ENCODE measurements at regions not wholly inside any gene's neighbourhood (a gene's known extent, or its start where the extent isn't known, plus 50 kb on each side); places are given as distances from the start of the nearest gene placed in this dataset.

- H3K9ac ChIP-seq (ENCODE audit: low read length), result no peak overlapping the region
- H3K4me2 ChIP-seq (ENCODE audit: low read length), result no peak overlapping the region
- H2AFZ ChIP-seq (ENCODE audit: low read length), result no peak overlapping the region
- H3K27me3 ChIP-seq (ENCODE audit: insufficient read depth, low read length), result no peaks in the 10 kb centered on the region
- H3K27ac ChIP-seq (ENCODE audit: low read depth, low read length, poor library complexity, severe bottlenecking), result no peak overlapping the region
- no peaks in the 10 kb centered on the region for H3K79me2 ChIP-seq (ENCODE audit: insufficient read depth, low read length)
- H3F3A ChIP-seq (ENCODE audit: insufficient read depth, low read length), result no peaks in the 10 kb centered on the region
- no peak for TF ChIP-seq CTCF (IDR thresholded peaks at IDR 0.05; ENCODE audit: low read length)
- TF ChIP-seq EZH2 (IDR thresholded peaks at IDR 0.05; ENCODE audit: borderline replicate concordance, low read length), result no peak
- no peaks in the 10 kb centered on the region for H4K20me1 ChIP-seq (ENCODE audit: insufficient read depth, low read length)
- H3K9me3 ChIP-seq (ENCODE audit: low read length), result no peaks in the 10 kb centered on the region
- H3K4me3 ChIP-seq (ENCODE audit: low read depth, low read length, poor library complexity, severe bottlenecking), result no peak overlapping the region
- H3K36me3 ChIP-seq (ENCODE audit: insufficient read depth, low read length), result no peaks in the 10 kb centered on the region
- no peaks in the 10 kb centered on the region for H3K4me1 ChIP-seq (ENCODE audit: insufficient read depth, low read length, severe bottlenecking)
- no peaks in the 10 kb centered on the region for H3K9me2 ChIP-seq (ENCODE audit: low read depth, low read length)
These were observed 1526.2 kb upstream of the IGFBP7 start for GRCh38 chr4:58636381-58636780.

DNA sequence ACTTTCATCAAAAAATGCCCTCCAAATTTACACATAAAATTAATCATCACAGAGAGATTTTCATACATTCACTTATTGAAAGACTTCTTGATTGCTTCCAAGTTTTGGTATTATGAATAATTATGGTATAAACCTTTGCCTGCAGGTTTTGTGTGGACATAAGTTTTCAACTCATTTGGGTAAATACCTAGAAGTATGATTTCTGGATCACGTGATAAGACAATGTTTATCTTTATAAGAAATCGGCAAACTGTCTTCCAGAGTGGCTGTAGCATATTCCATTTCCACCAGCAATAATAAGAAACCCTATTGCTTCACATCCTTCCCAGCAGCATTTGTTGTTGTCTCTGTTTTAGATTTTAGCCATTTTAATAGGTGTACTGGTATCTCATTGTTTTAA lies 1507.0 kb upstream of the IGFBP7 start:
- Histone ChIP-seq H4K20me1 (ENCODE audit: insufficient read depth, low read length) (no peaks in the 10 kb centered on the region), H3K9ac (ENCODE audit: low read length) (no peak overlapping the region), H3K27me3 (ENCODE audit: insufficient read depth, low read length) (no peaks in the 10 kb centered on the region), H3K36me3 (ENCODE audit: insufficient read depth, low read length) (no peaks in the 10 kb centered on the region), H3F3A (ENCODE audit: insufficient read depth, low read length) (no peaks in the 10 kb centered on the region), H3K79me2 (ENCODE audit: insufficient read depth, low read length) (no peaks in the 10 kb centered on the region), H3K9me2 (ENCODE audit: low read depth, low read length) (no peaks in the 10 kb centered on the region), H3K4me3 (ENCODE audit: low read depth, low read length, poor library complexity, severe bottlenecking) (no peak overlapping the region), H3K27ac (ENCODE audit: low read depth, low read length, poor library complexity, severe bottlenecking) (no peak overlapping the region), H3K4me1 (ENCODE audit: insufficient read depth, low read length, severe bottlenecking) (no peaks in the 10 kb centered on the region), H3K4me2 (ENCODE audit: low read length) (no peak overlapping the region), H3K9me3 (ENCODE audit: low read length) (no peaks in the 10 kb centered on the region), H2AFZ (ENCODE audit: low read length) (no peak overlapping the region)
- TF ChIP-seq EZH2 (IDR thresholded peaks at IDR 0.05; ENCODE audit: borderline replicate concordance, low read length) (no peak), CTCF (IDR thresholded peaks at IDR 0.05; ENCODE audit: low read length) (no peak)

- no peaks in the 10 kb centered on the region for H3K27me3 ChIP-seq (ENCODE audit: insufficient read depth, low read length)
- TF ChIP-seq EZH2 (IDR thresholded peaks at IDR 0.05; ENCODE audit: borderline replicate concordance, low read length) (no peak), CTCF (IDR thresholded peaks at IDR 0.05; ENCODE audit: low read length) (no peak)
- no peak overlapping the region for H3K4me3 ChIP-seq (ENCODE audit: low read depth, low read length, poor library complexity, severe bottlenecking)
- no peaks in the 10 kb centered on the region for H3K9me2 ChIP-seq (ENCODE audit: low read depth, low read length)
- no peaks in the 10 kb centered on the region for H3K36me3 ChIP-seq (ENCODE audit: insufficient read depth, low read length)
- H3K4me1 ChIP-seq (ENCODE audit: insufficient read depth, low read length, severe bottlenecking), result no peaks in the 10 kb centered on the region
- H2AFZ ChIP-seq (ENCODE audit: low read length), result no peak overlapping the region
- H4K20me1 ChIP-seq (ENCODE audit: insufficient read depth, low read length), result no peaks in the 10 kb centered on the region
- no peak overlapping the region for H3K27ac ChIP-seq (ENCODE audit: low read depth, low read length, poor library complexity, severe bottlenecking)
- no peaks in the 10 kb centered on the region for H3K79me2 ChIP-seq (ENCODE audit: insufficient read depth, low read length)
- no peak overlapping the region for H3K4me2 ChIP-seq (ENCODE audit: low read length)
- no peak overlapping the region for H3K9ac ChIP-seq (ENCODE audit: low read length)
- H3K9me3 ChIP-seq (ENCODE audit: low read length), result no peaks in the 10 kb centered on the region
- no peaks in the 10 kb centered on the region for H3F3A ChIP-seq (ENCODE audit: insufficient read depth, low read length)
These were observed 1500.8 kb upstream of the IGFBP7 start for GRCh38 chr4:58611012-58611411.

Measured in OCI-LY1 (cell line).